Karpas-422 (cell line): ENCODE measurements at regions not wholly inside any gene's neighbourhood (a gene's known extent, or its start where the extent isn't known, plus 50 kb on each side); places are given as distances from the start of the nearest gene placed in this dataset.
"Not testable (repeated sequence)": the region's sequence is repeated elsewhere in the genome, so short reads cannot be mapped to it uniquely, and the experiment has no call there.

ENCODE experiments used
- DNase-seq: peaks from one replicate; pipeline ENCODE4 v3.0.0-alpha.2; 2015
- H2AFZ ChIP-seq: fragments of 200-600 bp; sonication (generic); 2 replicates; pipeline ENCODE4 v1.6.1; 2014; ENCODE audit warnings: antibody characterized with exemption, low read length, mixed read lengths
- H3K27ac ChIP-seq: fragments of 200-600 bp; sonication (generic); 2 replicates; pipeline ENCODE4 v1.5.1; 2014; ENCODE audit warnings: mild to moderate bottlenecking, low read length, moderate library complexity
- H3K27me3 ChIP-seq: fragments of 200-600 bp; sonication (generic); 2 replicates; pipeline ENCODE4 v1.6.1; 2014; ENCODE audit warnings: low read length, mixed read lengths
- H3K36me3 ChIP-seq: fragments of 200-600 bp; sonication (generic); 2 replicates; pipeline ENCODE4 v1.6.1; 2014; ENCODE audit warnings: low read length, mixed read lengths; ENCODE audit not compliant: insufficient read depth
- H3K4me1 ChIP-seq: fragments of 200-600 bp; sonication (generic); 2 replicates; pipeline ENCODE4 v1.6.1; 2014; ENCODE audit warnings: mild to moderate bottlenecking, low read length, mixed read lengths
- H3K4me2 ChIP-seq: fragments of 200-600 bp; sonication (generic); 2 replicates; pipeline ENCODE4 v1.6.1; 2014; ENCODE audit warnings: low read length, low read depth, mild to moderate bottlenecking; ENCODE audit not compliant: poor library complexity, severe bottlenecking
- H3K4me3 ChIP-seq: fragments of 200-600 bp; sonication (generic); 2 replicates; pipeline ENCODE4 v1.5.1; 2014; ENCODE audit warnings: mild to moderate bottlenecking, antibody characterized with exemption, low read length, mixed read lengths
- H3K79me2 ChIP-seq: fragments of 200-600 bp; sonication (generic); 2 replicates; pipeline ENCODE4 v1.6.1; 2014; ENCODE audit warnings: mild to moderate bottlenecking, low read length, mixed read lengths
- H3K9ac ChIP-seq: fragments of 200-600 bp; sonication (generic); 2 replicates; pipeline ENCODE4 v1.6.0; 2014; ENCODE audit warnings: low read length
- H3K9me2 ChIP-seq: fragments of 200-600 bp; sonication (generic), shearing (Covaris generic); replicated peaks from 2 replicates; pipeline ENCODE4 v1.6.0; 2014; ENCODE audit warnings: mild to moderate bottlenecking, low read length, moderate library complexity; ENCODE audit not compliant: insufficient read depth
- H3K9me3 ChIP-seq: fragments of 300-700, 200-600 bp; sonication (generic); 2 replicates; pipeline ENCODE4 v1.6.1; 2014; ENCODE audit warnings: low read length, mixed read lengths
- H4K20me1 ChIP-seq: fragments of 200-600 bp; sonication (generic); 2 replicates; pipeline ENCODE4 v1.6.1; 2014; ENCODE audit warnings: mild to moderate bottlenecking, antibody characterized with exemption, low read length, low read depth; ENCODE audit not compliant: insufficient read depth

DNA sequence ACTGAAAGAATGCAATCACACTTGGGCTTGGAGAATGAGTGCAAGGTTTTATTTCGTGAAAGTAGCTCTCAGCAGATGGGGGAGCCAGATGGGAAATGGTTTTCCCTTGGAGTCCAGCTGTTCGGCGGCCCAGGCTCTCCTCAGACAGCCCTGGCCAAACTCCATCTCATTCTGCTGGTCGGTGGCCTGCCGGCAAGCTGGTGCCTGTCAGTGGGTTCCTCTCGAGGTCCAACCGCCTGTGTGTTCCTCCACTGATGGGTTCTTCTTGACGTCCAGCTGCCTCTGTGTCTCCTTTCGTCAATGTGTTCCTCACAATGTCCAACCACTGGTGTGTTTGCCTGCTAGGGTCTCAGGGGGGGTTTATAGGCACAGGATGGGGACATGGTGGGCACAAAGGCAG, 80.3 kb downstream of the POU3F4 start:
- Histone ChIP-seq H3K4me1 (no peaks in the 10 kb centered on the region), H3K9ac (no peak overlapping the region), H3K27me3 (no peaks in the 10 kb centered on the region)

DNA sequence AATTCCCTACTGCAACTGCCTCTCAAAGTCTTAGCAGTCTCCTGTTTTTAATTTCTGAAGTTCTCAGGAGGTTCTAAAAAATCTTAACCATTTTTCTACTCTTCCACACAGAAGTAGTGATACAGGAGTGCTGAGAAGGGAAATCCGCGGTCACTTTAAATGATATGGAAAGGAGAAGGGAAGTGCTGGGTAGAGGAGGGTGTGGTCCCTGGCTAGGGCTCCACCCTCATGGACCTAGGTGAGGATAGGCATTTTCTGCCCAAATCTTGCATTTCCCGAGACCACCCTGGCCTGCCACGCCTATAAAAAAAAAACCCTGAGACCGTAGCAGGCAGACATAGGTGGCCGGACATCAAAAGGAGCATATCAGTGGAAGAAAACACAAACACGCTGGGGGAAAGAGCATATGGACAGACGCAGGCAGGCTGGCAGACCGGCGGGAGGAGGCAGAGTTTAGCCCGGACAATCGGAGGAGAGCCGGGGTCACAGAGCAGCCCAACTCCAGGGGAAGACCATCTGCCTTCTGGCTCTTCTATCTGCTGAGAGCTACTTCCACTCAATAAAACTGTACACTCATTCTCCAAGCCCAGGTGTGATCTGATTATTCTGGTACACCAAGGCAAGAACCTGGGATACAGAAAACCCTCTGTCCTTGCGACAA, 85.7 kb downstream of the POU3F4 start:
- no peak overlapping the region for H3K4me3 ChIP-seq
- H2AFZ ChIP-seq: no peak overlapping the region
- H3K27ac ChIP-seq: no peak overlapping the region
- H3K9me3 ChIP-seq: peaks cover 10% of the 10 kb centered on the region; the same call in 1 of the 2 replicates
- no peak for DNase-seq
- H3K9me2 ChIP-seq: no peaks in the 10 kb centered on the region
- no peaks in the 10 kb centered on the region for H3K4me1 ChIP-seq
- no peaks in the 10 kb centered on the region for H3K79me2 ChIP-seq
- H3K4me2 ChIP-seq: no peak overlapping the region
- no peaks in the 10 kb centered on the region for H4K20me1 ChIP-seq
- no peaks in the 10 kb centered on the region for H3K36me3 ChIP-seq
- no peak overlapping the region for H3K9ac ChIP-seq
- H3K27me3 ChIP-seq: no peaks in the 10 kb centered on the region

More for the DNA sequence above, 80.3 kb downstream of the POU3F4 start:
- Histone ChIP-seq H4K20me1 (no peaks in the 10 kb centered on the region), H3K27ac (no peak overlapping the region), H2AFZ (no peak overlapping the region), H3K9me2 (no peaks in the 10 kb centered on the region), H3K79me2 (no peaks in the 10 kb centered on the region), H3K4me3 (no peak overlapping the region), H3K4me2 (no peak overlapping the region), H3K9me3 (peaks cover 17% of the 10 kb centered on the region), H3K36me3 (no peaks in the 10 kb centered on the region)
- no peak for DNase-seq

DNA sequence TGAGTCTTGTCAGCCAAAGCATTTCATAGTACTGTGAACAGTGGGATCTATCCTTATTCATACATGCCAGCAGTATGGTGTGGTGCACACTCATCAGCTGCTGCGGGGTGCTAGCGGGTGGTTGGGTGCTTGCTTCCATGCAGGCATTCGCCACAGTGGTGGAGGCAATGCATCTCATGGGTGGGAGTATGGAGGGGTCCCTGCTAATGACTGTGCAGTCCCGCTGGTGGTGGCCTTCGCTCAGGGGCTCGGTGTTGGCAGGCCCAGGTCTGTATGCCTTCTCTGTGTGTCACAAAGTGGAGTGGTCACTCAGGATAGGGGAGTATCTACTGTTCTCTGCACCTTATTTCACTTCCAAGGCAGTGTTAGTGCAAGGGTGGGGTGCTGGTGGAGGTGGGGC, 122.6 kb downstream of the POU3F4 start:
- no peaks in the 10 kb centered on the region for H3K36me3 ChIP-seq
- no peaks in the 10 kb centered on the region for H3K27me3 ChIP-seq
- H3K4me3 ChIP-seq: no peak overlapping the region
- H3K4me2 ChIP-seq: no peak overlapping the region
- H2AFZ ChIP-seq: no peak overlapping the region
- peaks cover 3% of the 10 kb centered on the region; the same call in 1 of the 2 replicates for H3K4me1 ChIP-seq
- H3K9me2 ChIP-seq: no peaks in the 10 kb centered on the region
- H3K27ac ChIP-seq: no peak overlapping the region
- no peaks in the 10 kb centered on the region for H3K79me2 ChIP-seq
- DNase-seq: no peak
- no peak overlapping the region for H3K9ac ChIP-seq
- no peaks in the 10 kb centered on the region for H4K20me1 ChIP-seq
- H3K9me3 ChIP-seq: peaks cover 16% of the 10 kb centered on the region

GRCh38 chrX:83649706-83650105, 141.6 kb downstream of the POU3F4 start:
- H3K27me3 ChIP-seq, H4K20me1 ChIP-seq, H3K4me1 ChIP-seq, H3K36me3 ChIP-seq, H3K9me2 ChIP-seq, H3K79me2 ChIP-seq, H3K9ac ChIP-seq, H3K4me2 ChIP-seq, H3K27ac ChIP-seq, H2AFZ ChIP-seq, H3K4me3 ChIP-seq, DNase-seq: not testable (repeated sequence)
- peaks cover 11% of the 10 kb centered on the region; the same call in 1 of the 2 replicates for H3K9me3 ChIP-seq

- H3K4me3 ChIP-seq: no peak overlapping the region
- no peak overlapping the region for H3K27ac ChIP-seq
- no peak overlapping the region for H2AFZ ChIP-seq
- DNase-seq: peak; percentile 50
- no peaks in the 10 kb centered on the region for H3K27me3 ChIP-seq
- H3K36me3 ChIP-seq: no peaks in the 10 kb centered on the region
- no peak overlapping the region for H3K4me2 ChIP-seq
- H3K9me3 ChIP-seq: peaks cover 8% of the 10 kb centered on the region
- H3K9me2 ChIP-seq: no peaks in the 10 kb centered on the region
- no peaks in the 10 kb centered on the region for H3K79me2 ChIP-seq
- H4K20me1 ChIP-seq: no peaks in the 10 kb centered on the region
- H3K9ac ChIP-seq: no peak overlapping the region
- H3K4me1 ChIP-seq: no peaks in the 10 kb centered on the region
Measured at GRCh38 chrX:83658731-83659130, 150.6 kb downstream of the POU3F4 start.
